NCI-H1417 (cell line): ENCODE measurements at regions not wholly inside any gene's neighbourhood (a gene's known extent, or its start where the extent isn't known, plus 50 kb on each side); places are given as distances from the start of the nearest gene placed in this dataset.

ENCODE experiments used
- DNase-seq, 3 experiments: peaks; one replicate each; lab custom pipeline; 2025; lab: John Stamatoyannopoulos, UW

- no peak for DNase-seq
Measured at GRCh38 chr4:137676357-137676998, 144.2 kb upstream of the PCDH18 start.

GRCh38 chr4:137674066-137674465 lies 141.8 kb upstream of the PCDH18 start:
- DNase-seq, result no peak

- no peak for DNase-seq
Measured at GRCh38 chr4:137668885-137669545, 136.7 kb upstream of the PCDH18 start.

- no peak for DNase-seq
Measured at GRCh38 chr4:137664416-137664815, 132.1 kb upstream of the PCDH18 start.

- peak in 1 of 3 experiments; percentile 31 for DNase-seq
Measured at GRCh38 chr4:137664046-137664387, 131.7 kb upstream of the PCDH18 start.

GRCh38 chr4:137663251-137664045 lies 131.2 kb upstream of the PCDH18 start:
- DNase-seq, result no peak

- no peak for DNase-seq
Measured at GRCh38 chr4:137661693-137662092, 129.4 kb upstream of the PCDH18 start.

GRCh38 chr4:137660211-137660610 lies 127.9 kb upstream of the PCDH18 start:
- DNase-seq, result no peak

- no peak for DNase-seq
Measured at GRCh38 chr4:137659431-137659830, 127.1 kb upstream of the PCDH18 start.

GRCh38 chr4:137656661-137657060 lies 124.4 kb upstream of the PCDH18 start:
- no peak for DNase-seq

GRCh38 chr4:137655302-137655701 lies 123.0 kb upstream of the PCDH18 start:
- DNase-seq, result no peak

GRCh38 chr4:137651128-137651527 lies 118.8 kb upstream of the PCDH18 start:
- no peak for DNase-seq

GRCh38 chr4:137649711-137650450 lies 117.6 kb upstream of the PCDH18 start:
- no peak for DNase-seq

GRCh38 chr4:137648531-137648930 lies 116.2 kb upstream of the PCDH18 start:
- no peak for DNase-seq

GRCh38 chr4:137647375-137647774 lies 115.1 kb upstream of the PCDH18 start:
- no peak for DNase-seq

GRCh38 chr4:137644201-137644600 lies 111.9 kb upstream of the PCDH18 start:
- no peak for DNase-seq

GRCh38 chr4:137641544-137641943 lies 109.2 kb upstream of the PCDH18 start:
- DNase-seq, result no peak

- no peak for DNase-seq
Measured at GRCh38 chr4:137640838-137641158, 108.5 kb upstream of the PCDH18 start.

- no peak for DNase-seq
Measured at GRCh38 chr4:137640156-137640837, 108.0 kb upstream of the PCDH18 start.

GRCh38 chr4:137638934-137639333 lies 106.6 kb upstream of the PCDH18 start:
- DNase-seq, result no peak

- peak in 1 of 3 experiments; percentile 15 for DNase-seq
Measured at GRCh38 chr4:137635601-137636000, 103.3 kb upstream of the PCDH18 start.

GRCh38 chr4:137635108-137635507 lies 102.8 kb upstream of the PCDH18 start:
- no peak for DNase-seq
